ENCODE measurements at regions not wholly inside any gene's neighbourhood (a gene's known extent, or its start where the extent isn't known, plus 50 kb on each side); places are given as distances from the start of the nearest gene placed in this dataset.

DNA sequence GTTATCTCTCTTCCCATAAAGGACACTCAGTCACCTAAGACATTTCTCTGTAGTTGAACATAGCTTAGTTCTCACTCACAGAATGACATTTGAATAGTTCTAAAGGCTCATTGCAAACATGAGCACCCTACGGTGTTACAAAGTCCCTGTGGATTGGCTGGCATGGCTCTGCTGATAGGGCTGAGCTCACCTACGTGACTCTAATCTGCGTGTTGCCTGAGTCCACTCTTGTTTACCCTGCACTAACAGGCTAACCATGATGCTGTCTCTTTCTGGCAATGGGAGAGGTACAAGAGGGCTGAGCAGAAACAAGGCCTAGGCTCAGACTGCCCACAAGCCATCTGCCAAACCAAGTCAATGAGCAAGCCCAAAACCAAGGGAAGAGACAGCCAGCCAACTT is 103.6 kb downstream of the PALM2AKAP2 start:
- no peak for DNase-seq (ENCODE audit: low spot score)

DNA sequence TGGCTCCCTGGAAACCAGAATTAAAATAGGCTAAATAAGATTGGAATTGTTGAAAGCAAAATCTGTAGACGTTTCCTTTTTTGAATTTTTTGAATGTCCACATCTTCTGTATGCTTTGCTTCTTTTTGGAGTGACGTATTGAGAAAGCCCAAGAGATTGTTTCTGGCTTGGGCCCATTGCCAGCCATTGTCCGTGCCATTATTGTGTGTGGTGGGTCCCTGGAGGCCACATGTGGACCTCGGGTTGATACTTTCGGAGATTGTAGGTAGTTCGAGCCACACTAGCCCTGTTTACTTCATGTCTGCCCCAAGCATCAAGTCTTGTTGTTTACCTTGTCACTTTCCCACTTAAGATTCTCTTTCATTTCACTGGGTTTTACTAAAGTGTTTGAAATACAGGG is 106.0 kb downstream of the PALM2AKAP2 start:
- no peak for DNase-seq (ENCODE audit: low spot score)

DNA sequence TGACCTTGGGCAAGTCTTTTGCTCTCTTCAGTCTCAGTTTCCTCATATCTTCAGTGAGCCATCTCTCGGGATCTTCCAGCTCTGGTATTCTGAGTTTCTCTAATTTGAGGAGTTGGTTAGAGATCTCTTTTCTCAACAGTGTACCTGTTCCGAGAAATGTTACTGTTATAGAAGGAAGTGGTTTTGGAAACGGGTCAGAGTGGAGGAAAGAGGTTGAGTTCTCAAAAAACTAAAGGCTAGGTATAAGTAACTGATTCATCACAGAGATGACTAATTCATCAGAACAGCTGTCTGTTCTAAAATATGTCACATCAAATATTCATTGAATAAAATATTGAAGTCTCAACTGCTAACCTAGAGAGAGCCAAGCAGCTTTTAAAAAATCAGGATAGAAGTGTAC is 106.6 kb downstream of the PALM2AKAP2 start:
- DNase-seq (ENCODE audit: low spot score): no peak

DNA sequence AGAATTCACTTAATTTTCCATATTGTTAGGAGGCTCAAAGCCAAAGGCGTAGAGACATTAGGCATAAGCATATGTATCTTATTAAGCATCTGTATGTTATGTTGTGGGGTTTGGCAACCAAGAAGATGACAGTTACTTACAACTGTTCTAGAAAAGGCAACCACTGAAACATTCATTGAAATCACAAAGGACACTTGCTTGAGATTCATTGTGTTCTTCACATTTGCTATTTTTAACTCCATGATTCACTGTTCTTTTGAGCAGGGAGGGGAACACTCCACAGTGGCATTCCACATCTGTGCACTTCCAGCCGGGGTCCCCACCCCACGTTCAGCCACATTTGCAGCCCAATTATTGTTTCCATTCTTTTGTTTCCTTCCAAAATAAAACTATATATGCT is 107.1 kb downstream of the PALM2AKAP2 start:
- no peak for DNase-seq (ENCODE audit: low spot score)

DNA sequence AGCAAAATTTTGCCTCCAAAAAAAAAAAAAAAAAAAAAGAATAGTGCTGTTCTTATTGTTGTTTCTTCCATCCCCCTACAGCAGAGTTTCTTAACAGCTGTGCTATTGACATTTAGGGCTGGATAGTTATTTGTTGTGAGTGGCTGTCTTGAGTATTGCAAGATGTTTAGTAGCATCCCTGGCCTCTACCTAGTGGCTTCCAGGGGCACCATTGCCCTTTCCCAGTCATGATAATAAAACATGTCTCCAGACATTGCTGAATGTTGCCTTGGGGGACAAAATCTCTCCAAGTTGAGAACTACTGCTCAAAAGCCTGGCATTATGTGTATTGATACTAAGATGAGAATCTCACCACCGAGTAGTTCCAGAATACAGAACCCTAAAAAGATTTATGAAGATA is 108.7 kb downstream of the PALM2AKAP2 start:
- DNase-seq (ENCODE audit: low spot score): no peak

DNA sequence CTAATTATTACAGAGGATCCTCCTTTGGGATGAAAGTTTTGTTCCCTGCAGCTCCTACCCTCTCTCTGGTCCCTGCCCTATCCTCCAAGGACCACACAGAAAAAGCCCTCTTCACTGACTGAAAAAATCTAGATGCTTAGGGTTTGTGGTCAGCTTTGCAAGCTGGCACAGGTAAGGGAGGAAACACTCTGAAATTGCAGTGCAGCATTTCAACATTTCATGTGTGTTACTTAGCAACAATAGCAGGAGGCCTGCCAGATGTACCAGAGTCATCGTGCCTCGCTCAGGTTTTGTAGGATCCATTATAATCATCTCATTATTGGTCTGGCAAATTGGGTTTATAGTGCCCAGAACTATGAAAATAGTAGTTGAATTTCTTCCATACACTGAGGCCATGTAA is 109.5 kb downstream of the PALM2AKAP2 start:
- DNase-seq (ENCODE audit: low spot score): no peak

DNA sequence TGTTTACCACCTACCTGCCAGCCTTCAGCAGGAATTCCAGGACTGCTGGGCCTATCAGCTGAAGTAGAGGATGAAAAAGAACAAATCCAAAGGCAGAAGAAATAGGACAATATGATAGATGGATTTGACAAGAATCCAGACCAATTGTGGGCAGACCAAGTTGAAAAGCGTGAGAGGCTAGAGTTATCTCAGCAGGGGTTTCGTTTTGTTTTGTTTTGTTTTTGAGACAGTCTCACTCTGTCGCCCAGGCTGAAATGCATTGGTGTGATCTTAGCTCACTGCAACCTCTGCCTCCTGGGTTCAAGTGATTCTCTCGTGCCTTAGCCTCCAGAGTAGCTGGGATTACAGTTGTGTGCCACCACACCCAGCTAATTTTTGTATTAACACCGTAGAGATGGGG is 113.2 kb downstream of the PALM2AKAP2 start:
- no peak for DNase-seq (ENCODE audit: low spot score)

DNA sequence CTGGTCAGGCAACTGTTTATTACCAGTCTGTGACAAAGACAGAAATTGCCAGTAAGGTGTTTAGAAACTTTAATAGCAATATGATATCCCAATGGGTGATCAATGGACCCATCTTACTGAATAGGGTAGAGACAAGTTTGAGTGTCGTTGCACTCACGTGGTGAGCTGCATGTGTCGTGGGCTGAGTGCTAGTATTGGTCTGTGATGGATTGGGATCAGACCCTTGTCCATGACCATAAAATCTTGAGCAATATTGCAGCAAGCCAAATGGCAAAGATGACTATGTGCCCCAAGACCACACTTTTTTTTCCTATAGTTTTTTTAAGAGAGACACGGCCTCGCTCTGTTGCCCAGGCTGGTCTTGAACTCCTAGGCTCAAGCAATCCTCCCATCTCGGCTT is 114.5 kb downstream of the PALM2AKAP2 start:
- no peak for DNase-seq (ENCODE audit: low spot score)

DNA sequence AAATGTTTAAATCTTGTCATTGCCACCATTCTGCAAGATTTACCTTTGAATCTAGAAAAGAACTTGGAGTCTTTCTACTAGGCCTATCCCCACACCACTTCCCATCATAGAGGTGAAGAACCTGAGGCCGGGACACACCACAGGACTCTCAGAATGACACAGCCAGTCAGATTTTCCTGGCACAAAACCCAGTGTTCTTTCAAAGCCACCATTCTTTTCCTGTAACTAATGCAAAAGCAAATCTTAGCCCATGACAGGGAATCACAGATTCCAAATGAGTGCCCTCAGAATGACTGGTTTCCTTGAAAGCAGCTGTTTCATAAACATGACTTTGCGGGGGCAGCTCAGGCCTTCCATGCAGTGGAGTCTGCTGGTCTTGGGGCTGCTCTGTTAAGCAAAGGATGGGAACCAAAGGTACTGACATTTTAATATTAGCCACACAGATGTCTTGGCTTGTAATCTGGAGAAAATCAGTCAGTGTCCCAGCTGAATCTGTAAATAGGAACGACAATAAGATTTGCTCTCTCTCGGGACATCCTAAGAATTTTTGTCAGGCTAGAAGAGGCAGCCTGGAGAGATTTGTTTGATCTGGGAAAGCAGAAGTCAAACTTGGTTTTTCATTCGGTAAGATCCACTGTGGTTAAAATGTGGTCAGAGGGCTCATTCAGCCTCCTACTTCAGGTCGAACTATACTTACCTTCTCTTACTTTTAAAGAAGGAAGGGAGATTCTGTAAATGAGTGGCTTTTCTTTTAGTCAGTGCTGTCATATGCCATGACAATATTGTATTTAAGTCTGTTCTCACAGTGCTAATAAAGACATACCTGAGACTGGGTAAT is 115.1 kb downstream of the PALM2AKAP2 start:
- DNase-seq (ENCODE audit: low spot score): no peak

DNA sequence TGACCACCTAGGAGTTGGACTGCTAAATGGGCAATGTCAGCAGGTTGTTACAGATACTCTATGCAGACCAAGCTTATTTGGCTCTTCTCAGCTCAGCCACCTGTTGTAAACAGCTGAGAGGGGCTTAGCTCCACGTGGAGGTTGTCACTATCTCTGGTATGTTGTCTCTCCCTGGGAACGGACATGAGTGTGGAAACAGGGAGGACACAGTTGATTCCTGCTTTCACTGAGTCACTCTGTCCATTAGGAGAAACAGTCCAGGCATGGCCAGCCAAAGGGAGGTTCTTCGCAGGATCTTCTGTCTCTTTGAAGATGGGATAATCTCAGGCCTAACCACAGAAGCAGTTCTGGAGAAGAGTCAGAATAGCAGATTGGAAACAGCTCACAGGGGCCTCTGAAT is 121.2 kb downstream of the PALM2AKAP2 start:
- no peak for DNase-seq (ENCODE audit: low spot score)

DNA sequence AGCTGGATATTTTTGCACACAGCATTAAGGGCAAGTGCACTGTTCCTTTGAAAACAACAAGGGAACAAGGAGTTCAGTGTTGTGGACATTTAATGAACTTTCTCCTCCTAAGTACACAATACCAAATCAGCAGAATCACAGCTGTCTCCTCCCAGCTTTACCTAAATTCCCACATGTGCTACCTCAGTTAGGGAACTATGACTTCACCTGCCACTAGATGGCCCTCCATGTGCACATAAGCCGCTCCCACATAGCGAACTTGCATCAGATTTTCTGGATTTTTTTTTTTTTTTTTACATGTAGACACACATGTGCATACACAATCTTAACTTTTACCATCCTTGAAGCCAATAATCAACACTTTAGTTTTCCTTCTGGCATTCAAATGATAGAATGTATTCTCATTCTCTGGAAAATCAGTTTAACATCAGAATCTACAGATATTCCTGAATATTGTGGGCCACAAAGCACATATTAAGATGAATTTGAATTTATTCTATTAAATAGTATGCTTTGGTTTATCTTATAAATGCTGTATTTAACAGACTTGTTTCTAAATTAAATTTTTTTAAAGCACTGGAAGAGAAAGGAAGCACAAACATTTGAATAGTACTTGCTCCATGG is 123.6 kb downstream of the PALM2AKAP2 start:
- peak; percentile 49 for DNase-seq (ENCODE audit: low spot score)

DNA sequence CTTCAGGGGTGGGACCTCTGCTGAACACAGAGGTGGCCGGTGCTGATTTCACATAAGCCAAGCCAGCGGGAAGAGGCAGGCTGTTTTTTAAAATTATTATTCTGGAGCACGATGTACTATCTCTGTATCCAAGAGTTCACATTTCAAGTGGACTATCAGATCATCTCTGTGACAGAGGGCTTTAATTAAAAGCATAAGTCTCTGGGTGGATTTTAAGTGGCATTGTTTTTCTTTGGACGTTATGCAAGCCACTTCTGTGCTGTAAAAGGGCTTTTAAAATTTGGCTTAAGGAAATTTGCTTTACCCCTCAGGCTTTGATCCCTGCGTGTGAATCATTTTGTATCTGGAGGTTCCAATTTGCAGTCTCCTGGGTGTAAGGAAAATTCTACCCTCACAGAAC is 124.7 kb downstream of the PALM2AKAP2 start:
- DNase-seq (ENCODE audit: low spot score): no peak

DNA sequence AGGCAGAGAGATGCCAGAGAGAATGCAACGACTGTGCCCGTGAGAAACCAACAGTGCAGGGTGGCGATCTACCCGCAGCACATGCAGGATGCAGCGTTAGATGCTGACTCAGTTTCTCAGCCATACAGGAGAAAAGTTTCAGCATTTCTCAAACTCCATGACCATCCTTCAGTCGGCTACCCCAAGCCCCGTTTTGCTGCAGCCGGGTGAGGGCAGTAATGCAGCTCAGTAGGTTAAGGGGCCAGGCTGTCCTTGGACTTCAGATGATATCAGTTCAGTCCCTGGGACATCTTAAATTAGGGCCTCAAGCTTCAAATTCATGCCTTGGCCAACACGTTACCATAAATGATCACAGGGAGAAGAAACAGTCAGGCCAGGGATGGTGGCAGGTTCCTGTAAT is 125.5 kb downstream of the PALM2AKAP2 start:
- DNase-seq (ENCODE audit: low spot score): no peak

DNA sequence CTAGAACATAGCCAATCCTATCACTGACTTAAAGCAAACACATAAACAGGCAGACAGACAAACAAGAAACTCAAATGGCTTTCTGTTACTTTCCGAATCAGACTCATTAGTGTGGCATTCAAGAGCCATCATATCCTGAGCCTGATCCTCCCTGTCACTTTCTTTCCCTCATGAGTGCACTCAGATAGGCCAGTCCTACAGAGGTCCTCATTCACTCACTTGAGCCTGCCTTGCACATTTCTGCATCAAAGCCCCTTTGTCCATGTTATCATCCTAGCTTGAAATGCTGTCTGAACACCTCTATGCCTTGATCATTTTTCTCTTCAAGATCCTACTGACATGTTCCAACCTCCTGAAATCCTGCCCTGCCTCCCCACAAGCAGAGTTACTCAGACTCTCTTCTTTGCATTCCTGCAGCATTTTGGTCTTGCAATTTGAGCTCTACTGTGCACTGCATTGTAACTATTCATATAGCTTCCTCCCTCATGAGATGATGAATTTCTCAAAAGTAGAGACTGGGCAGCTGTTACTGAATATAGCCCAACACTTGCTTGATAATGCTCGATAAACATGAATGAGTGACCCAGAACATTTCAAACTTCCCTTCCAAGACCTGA is 126.9 kb downstream of the PALM2AKAP2 start:
- peak; percentile 18 for DNase-seq (ENCODE audit: low spot score)

DNA sequence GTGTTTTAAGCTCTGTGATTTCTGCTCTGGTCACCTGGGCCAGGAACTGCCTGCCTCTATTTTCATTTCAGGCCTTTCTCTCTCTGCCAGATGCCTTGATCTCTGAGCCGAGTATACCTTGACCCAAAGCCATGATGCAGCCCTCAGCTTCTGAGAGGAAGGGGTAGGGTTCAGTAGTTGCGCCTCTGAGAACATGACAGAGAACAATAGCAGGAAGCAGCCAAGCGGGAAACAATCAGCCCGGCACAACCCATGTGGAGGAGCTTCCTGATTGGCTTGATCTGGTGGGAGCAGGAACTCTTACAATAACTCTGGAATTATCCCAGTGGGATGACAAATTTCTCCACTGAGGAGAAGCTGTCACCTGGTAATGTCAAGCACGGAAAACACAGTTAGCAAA is 127.4 kb downstream of the PALM2AKAP2 start:
- peak; percentile 22 for DNase-seq (ENCODE audit: low spot score)

DNA sequence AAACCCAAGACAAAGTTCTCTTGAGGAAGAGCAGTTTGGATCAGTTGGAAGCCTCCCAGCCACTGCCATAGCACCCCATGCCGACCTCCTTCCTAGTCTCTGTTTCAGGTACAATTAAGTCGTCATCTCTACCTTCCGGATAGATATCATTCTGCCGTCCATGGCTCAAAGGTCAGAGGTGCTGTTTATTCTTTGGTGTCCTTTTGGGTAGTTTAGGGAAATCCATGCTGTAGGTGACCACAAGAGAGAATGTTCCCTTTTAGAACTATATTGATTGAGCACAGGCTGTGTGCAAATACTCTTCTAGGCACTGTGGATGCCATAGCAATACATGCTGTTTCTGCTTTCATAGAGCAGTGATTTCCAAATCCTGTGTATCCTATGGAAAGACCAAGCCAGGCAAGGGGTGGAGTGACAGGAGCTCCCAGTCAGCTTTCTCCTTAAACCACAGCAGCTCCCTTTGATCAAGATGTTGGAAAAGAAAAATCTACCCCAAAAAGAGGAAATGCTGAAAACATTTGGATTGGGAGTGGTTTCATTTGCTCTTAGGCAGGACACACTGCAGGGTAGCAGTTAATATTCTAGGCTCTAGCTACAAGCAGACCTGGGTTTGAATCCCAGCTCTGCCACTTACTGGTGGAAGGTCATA is 127.9 kb downstream of the PALM2AKAP2 start:
- DNase-seq (ENCODE audit: low spot score): peak; percentile 30

DNA sequence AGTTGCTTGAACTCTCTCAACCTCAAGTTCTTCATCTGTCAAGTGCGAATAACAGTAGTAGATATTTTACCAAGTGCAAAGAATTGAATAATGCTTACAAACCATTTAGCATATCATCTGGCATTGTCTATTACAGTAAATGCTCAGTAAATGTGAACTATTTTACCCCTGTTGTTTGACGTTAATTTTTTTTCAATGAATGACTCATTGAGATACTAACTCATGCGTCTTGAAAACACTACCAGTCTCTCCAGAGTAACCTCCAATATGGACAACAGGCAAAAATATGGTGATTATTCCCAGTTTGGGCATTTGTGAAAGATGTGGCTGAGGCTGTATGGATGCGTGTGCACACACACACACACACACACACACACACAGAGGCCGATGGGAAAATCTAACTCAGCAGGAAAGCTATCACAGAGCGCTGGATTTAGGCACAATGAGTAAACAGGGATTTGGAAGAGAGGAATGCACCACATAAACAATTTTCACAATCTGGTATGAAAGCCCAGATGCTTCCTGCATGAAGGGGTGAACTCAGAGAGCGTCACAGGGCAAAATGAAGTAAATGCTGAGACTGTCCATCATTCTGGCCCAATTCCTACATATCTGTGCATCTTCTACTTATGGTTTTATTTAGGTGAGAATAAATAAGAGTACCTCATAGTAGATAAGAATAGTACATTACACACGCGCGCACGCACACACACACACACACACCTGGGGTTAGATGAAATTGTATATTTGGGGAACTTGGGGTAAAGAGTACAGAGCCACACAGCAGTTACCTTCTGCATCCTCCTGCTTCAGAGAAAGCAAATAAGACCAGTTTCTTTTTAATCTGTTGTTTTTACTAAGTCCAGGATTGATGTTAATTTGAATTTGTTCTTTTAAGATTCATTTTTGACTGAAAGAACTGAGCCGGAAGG is 128.7 kb downstream of the PALM2AKAP2 start:
- DNase-seq (ENCODE audit: low spot score): no peak

DNA sequence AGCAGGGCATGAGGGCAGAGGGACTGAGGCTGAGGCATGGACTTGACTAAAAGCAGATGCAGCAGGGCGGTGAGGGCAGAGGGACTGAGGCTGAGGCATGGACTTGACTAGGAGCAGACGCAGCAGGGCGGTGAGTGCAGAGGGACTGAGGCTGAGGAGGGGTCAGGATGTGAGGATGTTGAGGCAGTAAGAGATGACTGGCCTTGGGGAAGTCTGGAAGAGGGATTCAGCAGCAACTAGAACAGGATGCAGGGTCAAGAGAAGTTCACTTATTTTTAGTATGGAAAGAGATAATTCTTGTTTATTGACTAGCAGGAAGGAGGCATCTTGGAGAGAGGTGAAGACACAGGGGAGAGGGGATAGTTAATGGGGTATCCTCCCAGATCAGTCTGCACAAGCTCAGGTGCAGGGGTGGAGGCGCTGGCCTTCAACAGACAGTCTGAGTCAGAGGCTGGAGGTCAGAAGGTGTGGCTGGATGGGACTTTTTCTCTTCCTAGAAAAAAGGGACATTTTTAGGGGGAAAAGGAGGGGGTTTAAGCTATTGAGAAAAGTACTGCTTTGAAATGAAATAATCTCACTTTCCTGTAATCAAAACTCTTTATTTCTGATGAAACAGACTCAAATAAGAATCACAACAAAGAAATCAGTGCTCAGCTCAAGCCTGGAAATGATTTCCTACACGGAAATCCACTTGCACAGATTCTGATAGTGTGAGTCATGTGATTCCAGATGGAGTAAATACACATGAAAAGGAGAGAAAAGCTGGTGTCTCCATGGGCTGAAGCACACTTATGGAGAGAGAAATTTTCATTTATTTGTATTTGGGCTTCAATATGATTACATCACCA is 130.9 kb downstream of the PALM2AKAP2 start:
- DNase-seq (ENCODE audit: low spot score): no peak

DNA sequence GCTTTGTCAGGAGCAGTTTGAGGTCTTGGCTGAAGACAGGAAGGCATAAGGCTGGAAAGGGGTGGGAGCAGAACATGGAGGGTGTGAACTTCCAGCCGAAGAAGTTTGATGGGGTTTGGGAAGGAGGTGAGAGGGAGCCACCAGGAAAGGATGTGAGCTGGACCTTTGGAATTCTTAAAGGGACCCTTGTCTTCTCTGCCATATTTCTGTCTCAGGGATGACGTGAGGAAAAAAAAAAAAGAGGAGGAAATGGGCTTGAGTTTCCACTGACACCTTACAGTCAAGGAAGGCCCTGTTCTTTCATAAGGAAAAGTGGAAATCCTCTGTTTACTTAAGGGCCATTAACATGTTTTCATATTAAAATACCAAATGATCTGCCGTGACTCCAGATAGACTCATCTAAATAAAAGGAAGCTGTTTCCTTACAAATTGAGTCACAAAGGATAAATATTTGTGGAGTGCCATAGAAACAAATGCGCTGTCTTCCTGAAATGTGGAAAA is 132.1 kb downstream of the PALM2AKAP2 start:
- no peak for DNase-seq (ENCODE audit: low spot score)

DNA sequence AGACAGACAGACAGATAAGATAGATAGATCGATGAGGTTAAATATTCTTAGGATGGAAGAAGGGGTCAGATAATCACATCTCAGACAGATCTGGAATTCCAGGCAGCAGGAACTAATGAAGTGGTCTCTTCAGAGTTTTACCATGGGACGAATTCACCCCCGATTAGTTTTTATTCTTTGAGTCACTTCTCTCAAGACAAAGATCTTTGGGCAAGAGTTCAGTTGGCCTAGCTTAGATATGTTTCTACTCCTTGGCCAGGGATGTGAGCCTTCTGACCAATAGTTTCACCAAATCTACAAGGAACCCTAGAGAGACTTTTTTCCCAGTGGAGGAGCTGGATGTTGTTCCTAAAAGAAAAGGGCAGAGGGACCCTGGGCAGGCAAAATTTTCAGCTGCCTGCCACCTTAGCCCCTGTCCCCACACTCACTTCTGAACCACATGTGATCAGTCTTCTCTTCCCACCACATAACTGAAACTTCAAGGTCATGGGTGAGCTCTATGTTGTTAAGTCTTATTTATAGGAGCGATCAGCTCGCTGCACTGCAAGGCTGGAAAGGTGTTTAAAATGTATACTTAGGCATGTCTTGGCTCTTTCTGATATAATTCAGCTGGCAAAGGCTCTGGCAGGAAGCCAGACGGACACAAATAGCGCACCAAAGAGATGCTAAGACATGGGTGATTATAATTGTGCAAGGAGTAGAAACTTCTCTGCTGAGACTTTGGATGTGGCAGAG is 132.9 kb downstream of the PALM2AKAP2 start:
- DNase-seq (ENCODE audit: low spot score): no peak
